Gastroesophageal sphincter (tissue), 4 donors: ENCODE measurements at regions not wholly inside any gene's neighbourhood (a gene's known extent, or its start where the extent isn't known, plus 50 kb on each side); places are given as distances from the start of the nearest gene placed in this dataset.
A peak's percentile ranks its signal among the peaks of the same experiment; 100 is the strongest.

ENCODE experiments used
- ATAC-seq: fragments of 150-250 bp; one replicate; pipeline ENCODE4 v1.9.1; 2016; ENCODE audit warnings: mild to moderate bottlenecking, moderate library complexity
- H3K27ac ChIP-seq, 4 donors: fragments of 200-600 bp; sonication (generic) in 3 of 4; 1 replicate in 3 of 4; 2 replicates in 1 of 4; pipeline ENCODE4 v1.5.1; 2016 to 2019
- H3K27me3 ChIP-seq: fragments of 200-600 bp; sonication (generic); one replicate; pipeline ENCODE4 v1.5.1; 2019
- H3K36me3 ChIP-seq, 2 donors: fragments of 200-600 bp; sonication (generic); one replicate each; pipeline ENCODE4 v1.5.1; 2019; ENCODE audit warnings: control low read depth in 1 of 2
- H3K4me1 ChIP-seq, 3 donors: fragments of 200-600 bp; sonication (generic); 1 replicate in 2 of 3; 2 replicates in 1 of 3; pipeline ENCODE4 v1.5.1; 2016 to 2019; ENCODE audit warnings: control low read depth in 2 of 3
- H3K4me3 ChIP-seq, 2 donors: fragments of 200-600 bp; sonication (generic); one replicate each; pipeline ENCODE4 v1.5.1; 2019; ENCODE audit warnings: mild to moderate bottlenecking in 1 of 2, moderate library complexity in 1 of 2
- H3K9me3 ChIP-seq, 3 donors: fragments of 200-600 bp; sonication (generic); one replicate each; pipeline ENCODE4 v1.5.1; 2017 to 2019; ENCODE audit warnings: control low read depth in 2 of 3
- CTCF ChIP-seq, 4 experiments: fragments of 200-600 bp in 2 of 4; fragments of 450-650 bp in 2 of 4; sonication (generic) in 1 of 4; IDR thresholded peaks; one replicate each; pipeline ENCODE4 v1.5.1; 2017 to 2019; ENCODE audit warnings: antibody characterized with exemption in 4 of 4, mild to moderate bottlenecking in 2 of 4, moderate library complexity in 2 of 4
- EP300 ChIP-seq: sonication (generic); formaldehyde crosslinking; IDR thresholded peaks from one replicate; pipeline ENCODE4 v1.6.1; 2017; ENCODE audit warnings: antibody characterized with exemption, mild to moderate bottlenecking
- POLR2A ChIP-seq, 2 donors: fragments of 450-650 bp; IDR thresholded peaks; one replicate each; pipeline ENCODE4 v1.6.1; 2017; ENCODE audit warnings: antibody characterized with exemption in 2 of 2, mild to moderate bottlenecking in 2 of 2, moderate library complexity in 1 of 2
- POLR2AphosphoS5 ChIP-seq: sonication (generic); formaldehyde crosslinking; IDR thresholded peaks from one replicate; pipeline ENCODE4 v1.6.1; 2017; ENCODE audit warnings: antibody characterized with exemption
- WGBS, 2 donors: methylation state at CpG; one replicate each; pipeline ENCODE4 v1.1.5; 2018; ENCODE audit warnings: low coverage in 1 of 2; 5-methylcytosine and 5-hydroxymethylcytosine counted together

- WGBS, 2 donors: 53 to 73% methylated on average over 3 of the region's 3 CpGs
- Histone ChIP-seq H3K36me3 (no peaks in the 10 kb centered on the region), H3K9me3 (no peaks in the 10 kb centered on the region), H3K4me1 (peaks cover 0 to 10% (median 0%) of the 10 kb centered on the region in 3 donors), H3K27me3 (no peaks in the 10 kb centered on the region), H3K4me3 (no peak overlapping the region), H3K27ac (no peak overlapping the region)
- no peak for ATAC-seq
- TF ChIP-seq CTCF (IDR thresholded peaks at IDR 0.05) (no peak), EP300 (no peak), POLR2A (IDR thresholded peaks at IDR 0.05) (no peak), POLR2AphosphoS5 (no peak)
Measured at GRCh38 chr2:188664951-188665595, 309.1 kb upstream of the COL3A1 start.

GRCh38 chr2:188665727-188666304 lies 308.4 kb upstream of the COL3A1 start:
- no peak for TF ChIP-seq POLR2AphosphoS5
- no peak for TF ChIP-seq EP300
- TF ChIP-seq CTCF (IDR thresholded peaks at IDR 0.05): no peak
- no peak for TF ChIP-seq POLR2A (IDR thresholded peaks at IDR 0.05)
- Histone ChIP-seq H3K9me3 (no peaks in the 10 kb centered on the region), H3K4me1 (peaks cover 0 to 10% (median 0%) of the 10 kb centered on the region in 3 donors)

DNA sequence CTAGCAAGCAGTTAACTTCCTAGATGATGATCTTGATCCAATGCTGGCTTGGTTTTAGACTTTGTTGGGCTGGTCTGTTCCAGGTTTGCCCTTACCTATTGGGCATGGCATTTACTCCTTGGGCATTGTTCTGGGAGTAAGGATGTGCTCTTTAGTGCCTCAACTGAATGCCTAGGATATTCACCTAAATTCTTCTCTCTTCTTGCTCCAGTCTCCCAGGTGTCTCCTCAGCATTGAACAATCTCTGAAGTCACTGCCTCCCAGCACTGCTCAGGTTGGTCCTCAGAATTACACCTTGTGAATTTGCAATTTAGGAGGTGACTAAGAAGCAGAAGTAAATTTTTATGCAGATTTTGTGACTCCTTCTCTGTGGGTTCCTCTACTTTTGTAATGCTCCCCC lies 307.7 kb upstream of the COL3A1 start:
- no peak for ATAC-seq
- TF ChIP-seq POLR2AphosphoS5: no peak
- TF ChIP-seq CTCF (IDR thresholded peaks at IDR 0.05): no peak
- no peak for TF ChIP-seq EP300
- no peak for TF ChIP-seq POLR2A (IDR thresholded peaks at IDR 0.05)
- no peak overlapping the region for H3K4me3 ChIP-seq
- no peaks in the 10 kb centered on the region for H3K36me3 ChIP-seq
- H3K9me3 ChIP-seq: no peaks in the 10 kb centered on the region
- H3K27me3 ChIP-seq: no peaks in the 10 kb centered on the region
- H3K27ac ChIP-seq: no peak overlapping the region
- peaks cover 0 to 10% (median 0%) of the 10 kb centered on the region in 3 donors for H3K4me1 ChIP-seq

More at GRCh38 chr2:188665727-188666304, 308.4 kb upstream of the COL3A1 start:
- ATAC-seq: no peak
- Histone ChIP-seq H3K36me3 (no peaks in the 10 kb centered on the region), H3K27me3 (no peaks in the 10 kb centered on the region), H3K27ac (no peak overlapping the region), H3K4me3 (no peak overlapping the region)

DNA sequence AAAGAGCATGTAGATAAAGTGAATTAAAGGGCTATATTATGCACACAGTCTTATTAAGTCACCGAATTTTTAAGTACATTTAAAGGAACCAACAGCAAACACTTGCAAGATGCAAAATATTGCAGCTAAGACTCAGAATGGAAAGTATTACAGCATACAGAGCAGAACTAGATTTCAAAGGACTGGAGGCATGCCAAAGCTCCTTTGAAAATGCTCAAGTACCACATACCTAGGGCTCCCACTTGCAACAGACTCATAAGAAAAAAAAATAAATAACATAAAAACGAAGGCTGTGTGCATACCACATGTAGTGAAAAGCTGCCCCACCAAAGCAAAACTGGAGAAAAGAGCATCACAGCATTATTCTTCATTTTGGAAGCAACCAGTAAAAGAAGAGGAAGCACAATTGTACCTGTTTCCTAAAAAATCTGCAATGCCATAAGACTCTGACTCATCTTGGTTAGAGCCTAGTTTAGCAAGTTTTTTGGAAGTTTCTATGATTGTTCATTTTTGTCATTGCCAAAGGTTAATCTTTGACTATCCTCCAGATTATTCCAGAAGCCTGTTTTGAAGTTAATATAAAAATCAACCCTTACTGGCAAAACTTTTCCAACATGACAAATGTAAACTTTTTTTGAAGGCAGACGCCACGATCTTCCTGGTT lies 306.0 kb upstream of the COL3A1 start:
- 7 to 26% methylated on average over 2 to 4 of the region's 4 CpGs for WGBS, 2 donors
- peak; percentile 39 for ATAC-seq
- H3K27me3 ChIP-seq: no peaks in the 10 kb centered on the region
- no peak overlapping the region for H3K4me3 ChIP-seq
- TF ChIP-seq CTCF (IDR thresholded peaks at IDR 0.05): no peak
- TF ChIP-seq POLR2A (IDR thresholded peaks at IDR 0.05): no peak
- H3K27ac ChIP-seq: no peak overlapping the region
- no peaks in the 10 kb centered on the region for H3K9me3 ChIP-seq
- no peaks in the 10 kb centered on the region for H3K36me3 ChIP-seq
- peaks cover 0 to 10% (median 0%) of the 10 kb centered on the region in 3 donors for H3K4me1 ChIP-seq

DNA sequence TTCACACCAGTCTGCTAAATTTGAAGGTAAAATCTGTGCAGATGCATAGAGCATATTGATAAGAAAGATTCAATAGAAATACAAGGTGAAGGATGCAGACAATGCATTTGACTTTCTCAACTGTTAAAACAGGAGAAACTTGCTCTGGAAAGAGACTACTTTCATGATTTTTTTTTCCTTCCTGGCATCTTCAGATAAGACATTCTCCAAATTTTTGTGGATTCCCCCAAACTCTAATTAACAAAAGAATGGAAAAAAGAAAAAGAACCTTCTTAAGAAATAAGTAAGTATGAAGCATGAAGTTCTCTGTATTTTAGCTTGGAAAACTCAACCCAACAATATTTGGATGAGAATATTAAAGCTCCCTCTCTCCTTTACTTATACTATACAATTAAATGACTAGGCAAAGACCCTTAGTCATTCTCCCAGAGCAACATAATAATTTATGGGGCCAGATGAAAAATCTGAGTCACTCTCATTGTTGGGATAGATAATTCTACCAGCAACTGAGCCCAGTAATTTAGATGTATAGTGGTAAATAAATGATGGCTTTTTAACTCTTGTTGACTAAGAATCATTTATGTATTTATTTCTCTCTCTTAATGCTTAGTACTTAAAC lies 298.7 kb upstream of the COL3A1 start:
- Histone ChIP-seq H3K36me3 (no peaks in the 10 kb centered on the region), H3K27ac (no peak overlapping the region), H3K4me1 (no peaks in the 10 kb centered on the region), H3K27me3 (no peaks in the 10 kb centered on the region), H3K9me3 (no peaks in the 10 kb centered on the region), H3K4me3 (no peak overlapping the region)
- TF ChIP-seq POLR2AphosphoS5: no peak
- no peak for TF ChIP-seq EP300
- no peak for TF ChIP-seq CTCF (IDR thresholded peaks at IDR 0.05)
- TF ChIP-seq POLR2A (IDR thresholded peaks at IDR 0.05): no peak
- ATAC-seq: no peak
